HG03039 (cell line): ENCODE measurements at regions not wholly inside any gene's neighbourhood (a gene's known extent, or its start where the extent isn't known, plus 50 kb on each side); places are given as distances from the start of the nearest gene placed in this dataset.
"Not testable (repeated sequence)": the region's sequence is repeated elsewhere in the genome, so short reads cannot be mapped to it uniquely, and the experiment has no call there.

Source experiments
- ATAC-seq: cut with Tn5 transposase; IDR thresholded peaks from one replicate; pipeline ENCODE4 v1.9.1; 2021; ENCODE audit warnings: mild to moderate bottlenecking, moderate library complexity; ENCODE audit not compliant: unreplicated experiment

- ATAC-seq: no peak
Observed at GRCh38 chr1:192905049-192905448, 96.2 kb downstream of the RGS2 start.

GRCh38 chr1:192906334-192906733 is 97.5 kb downstream of the RGS2 start:
- ATAC-seq: no peak

GRCh38 chr1:192907545-192908243 is 98.9 kb downstream of the RGS2 start:
- no peak for ATAC-seq

DNA sequence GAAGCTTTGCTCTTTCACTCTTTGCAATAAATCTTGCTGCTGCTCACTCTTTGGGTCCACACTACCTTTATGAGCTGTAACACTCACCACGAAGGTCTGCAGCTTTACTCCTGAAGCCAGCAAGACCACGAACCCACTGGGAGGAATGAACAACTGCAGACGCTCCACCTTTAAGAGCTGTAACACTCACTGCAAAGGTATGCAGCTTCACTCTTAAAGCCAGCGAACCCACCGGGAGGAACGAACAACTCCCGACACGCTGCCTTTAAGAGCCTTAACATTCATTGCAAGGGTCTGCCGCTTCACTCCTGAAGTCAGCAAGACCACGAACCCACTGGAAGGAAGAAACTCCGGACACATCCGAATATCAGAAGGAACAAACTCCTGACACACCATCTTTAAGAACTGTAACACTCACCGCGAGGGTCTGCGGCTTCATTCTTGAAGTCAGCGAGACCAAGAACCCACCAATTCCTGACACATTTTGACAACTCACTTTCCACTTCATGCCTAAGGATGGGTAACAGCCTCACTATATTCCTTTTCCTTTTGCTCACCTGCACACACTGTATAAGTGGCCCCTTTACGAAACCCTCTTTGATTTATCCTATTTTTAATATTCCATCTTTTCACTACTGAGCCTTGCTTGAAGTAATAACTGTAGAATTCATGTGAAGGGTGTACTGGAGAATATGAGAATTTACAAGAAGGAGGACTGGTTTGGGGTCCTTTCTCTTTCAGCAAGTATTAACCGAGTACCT is 103.2 kb downstream of the RGS2 start:
- ATAC-seq: not testable (repeated sequence)

GRCh38 chr1:192913683-192914082 is 104.8 kb downstream of the RGS2 start:
- ATAC-seq: no peak

- no peak for ATAC-seq
Observed at GRCh38 chr1:192914092-192914491, 105.3 kb downstream of the RGS2 start.

DNA sequence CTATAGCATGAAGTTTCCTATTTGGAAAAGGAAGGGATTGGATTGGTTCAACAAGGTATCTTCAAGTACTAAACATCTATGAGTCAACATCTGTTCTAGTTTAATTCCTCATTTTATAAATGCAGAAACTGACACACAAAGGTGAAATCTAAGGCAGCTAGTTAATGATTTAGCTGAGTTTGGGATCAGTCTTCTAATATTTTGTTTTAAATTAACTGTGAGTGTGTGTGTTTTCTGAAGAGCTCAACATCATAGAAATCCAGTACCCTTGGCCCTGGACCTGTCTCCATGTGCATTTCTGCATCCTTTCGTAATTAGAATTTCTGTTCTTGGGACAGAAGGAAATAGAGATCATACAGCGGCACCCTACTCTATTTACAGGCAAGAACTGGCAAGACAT is 105.9 kb downstream of the RGS2 start:
- ATAC-seq: no peak

DNA sequence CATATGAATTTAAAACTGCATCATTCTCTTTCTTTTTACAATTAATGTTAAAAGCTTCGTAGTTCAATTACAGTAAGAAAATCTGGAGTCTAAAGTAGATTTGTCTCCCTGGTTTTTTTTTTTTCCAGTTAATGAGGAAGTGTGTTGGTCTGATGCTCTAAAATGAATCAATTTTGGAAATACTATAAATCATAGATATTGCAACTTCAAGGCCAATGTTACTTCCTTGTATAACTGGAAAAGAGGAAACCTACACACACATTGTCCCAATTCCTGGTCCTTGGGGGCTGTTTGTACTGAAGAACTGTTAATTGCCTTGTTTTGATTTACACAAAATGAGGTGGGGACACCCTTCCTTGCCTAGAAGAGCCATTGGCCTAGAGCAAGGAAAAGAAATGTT is 107.2 kb downstream of the RGS2 start:
- ATAC-seq: no peak

GRCh38 chr1:192918259-192918658 is 109.4 kb downstream of the RGS2 start:
- ATAC-seq: no peak

GRCh38 chr1:192920412-192920811 is 111.6 kb downstream of the RGS2 start:
- no peak for ATAC-seq

DNA sequence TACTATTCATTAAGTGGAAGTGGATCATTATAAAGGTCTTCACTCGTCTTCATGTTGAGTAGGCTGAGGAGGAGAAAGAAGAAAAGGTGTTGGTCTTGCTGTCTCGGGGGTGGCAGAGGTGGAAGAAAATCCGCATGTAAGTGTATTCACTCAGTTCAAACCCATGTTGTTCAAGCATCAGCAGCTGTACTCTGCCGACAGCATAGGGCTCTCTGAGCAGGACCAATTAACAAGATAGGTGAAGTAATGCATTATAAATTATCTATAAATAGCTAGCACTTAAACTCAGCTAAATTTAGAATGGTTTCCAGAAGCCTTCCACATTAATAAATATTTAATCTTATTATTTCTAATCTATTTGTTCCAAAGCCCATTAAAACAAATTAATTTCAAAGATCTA is 116.8 kb downstream of the RGS2 start:
- no peak for ATAC-seq

DNA sequence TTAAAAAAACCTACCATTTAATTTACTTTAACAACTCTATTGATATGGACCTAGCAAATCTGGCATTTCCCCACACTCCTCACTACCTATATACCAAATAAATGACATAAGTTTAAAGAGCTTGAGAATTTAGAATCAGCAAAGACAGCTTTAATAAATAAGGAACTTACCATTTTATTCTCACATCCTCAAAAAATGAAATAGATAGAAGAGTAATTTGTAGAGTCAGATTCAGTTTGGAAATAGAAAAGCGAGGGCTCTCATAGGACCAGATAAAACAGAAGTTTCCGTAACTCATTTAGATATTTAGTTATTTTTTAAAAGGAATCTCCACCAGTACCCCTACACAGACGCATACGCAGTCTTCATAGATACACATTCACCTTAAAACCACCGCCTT is 117.9 kb downstream of the RGS2 start:
- no peak for ATAC-seq

GRCh38 chr1:192927496-192927895 is 118.7 kb downstream of the RGS2 start:
- no peak for ATAC-seq

GRCh38 chr1:192929597-192929996 is 120.8 kb downstream of the RGS2 start:
- no peak for ATAC-seq

GRCh38 chr1:192933744-192934143 is 124.9 kb downstream of the RGS2 start:
- no peak for ATAC-seq

DNA sequence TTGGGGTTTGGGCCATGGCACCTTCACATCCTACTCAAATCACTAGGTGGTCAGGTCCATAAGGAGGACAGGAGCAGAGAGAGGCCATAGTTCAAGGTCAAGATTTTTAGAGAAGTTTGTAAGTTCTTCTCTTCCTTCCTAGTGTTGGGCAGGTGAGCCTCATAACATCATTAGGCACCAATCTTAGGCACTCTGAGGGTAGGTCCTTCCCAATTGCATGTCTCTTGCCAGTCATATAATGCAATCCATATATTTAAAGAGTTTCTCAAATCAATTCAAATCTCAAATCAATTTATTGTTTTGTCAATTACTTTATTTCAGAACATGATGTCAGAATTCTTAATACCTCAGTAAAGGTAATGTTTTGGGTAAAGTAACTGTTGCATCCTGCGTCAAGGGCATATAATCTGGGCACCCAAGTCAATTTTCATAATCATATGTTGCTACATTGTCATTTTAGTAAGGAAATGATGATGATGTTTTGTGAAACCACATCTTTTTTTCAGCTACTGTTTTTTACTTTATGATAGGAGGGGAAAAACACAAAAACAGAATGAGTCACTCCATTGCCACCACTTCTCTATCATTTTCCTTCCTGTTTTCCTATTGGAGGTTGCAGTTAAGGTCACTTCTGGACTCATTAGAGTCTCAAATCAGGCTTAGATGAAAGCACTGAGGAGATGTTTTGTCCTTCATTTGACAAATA is 122.7 kb downstream of the UCHL5 start:
- peak; percentile 55 for ATAC-seq

GRCh38 chr1:192937128-192937527 is 122.0 kb downstream of the UCHL5 start:
- no peak for ATAC-seq

GRCh38 chr1:192939440-192939839 is 119.7 kb downstream of the UCHL5 start:
- no peak for ATAC-seq

DNA sequence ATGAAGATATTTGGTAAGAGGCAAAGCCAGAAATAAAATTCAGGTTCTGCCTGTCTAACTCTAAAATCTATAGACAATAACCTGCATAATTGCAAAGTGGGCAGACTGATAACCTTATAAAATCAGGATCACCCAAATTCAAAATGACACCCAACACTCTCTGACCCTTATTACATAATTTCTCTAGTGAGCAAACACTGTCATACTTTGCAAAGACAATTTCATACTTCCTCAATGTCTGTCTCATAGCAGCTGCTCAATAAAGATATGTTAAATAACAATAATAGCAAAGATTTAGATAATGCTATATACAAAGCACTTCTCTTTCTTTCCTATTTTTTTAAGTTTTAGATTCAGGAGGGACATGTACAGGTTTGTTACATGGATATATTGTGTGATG is 118.5 kb downstream of the UCHL5 start:
- no peak for ATAC-seq

DNA sequence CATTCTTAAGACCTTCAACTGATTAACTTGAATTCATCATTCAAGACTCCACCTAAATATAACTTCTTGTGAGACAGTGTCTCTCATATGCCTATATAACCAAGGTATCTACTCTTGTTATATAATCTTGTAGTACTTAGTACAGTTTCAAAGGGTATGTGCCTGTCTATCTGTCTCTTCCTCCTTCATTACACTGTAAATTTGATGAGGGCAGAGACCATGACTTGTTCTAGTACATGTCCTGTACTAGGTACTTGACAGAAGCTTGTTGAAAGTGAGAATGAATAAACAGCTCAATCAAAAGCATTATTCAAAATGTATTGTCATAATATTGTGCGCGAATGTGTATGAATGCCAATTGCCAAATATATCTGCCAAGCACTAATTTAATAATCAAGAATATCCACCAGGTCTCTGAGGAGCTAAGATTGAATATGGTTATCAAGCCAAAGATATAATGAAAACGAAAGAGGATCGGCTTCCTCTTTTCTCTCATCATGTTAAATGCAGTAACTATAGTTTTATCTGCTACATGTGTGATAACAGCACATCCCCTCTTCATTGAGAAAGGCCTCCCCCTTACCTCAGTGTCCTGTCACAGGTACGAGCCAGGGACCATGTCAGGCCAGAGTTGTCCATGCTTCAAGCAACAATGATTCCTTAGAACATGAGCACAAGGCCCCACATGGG is 117.3 kb downstream of the UCHL5 start:
- no peak for ATAC-seq

GRCh38 chr1:192943108-192943507 is 116.1 kb downstream of the UCHL5 start:
- no peak for ATAC-seq
